ENCODE measurements at regions not wholly inside any gene's neighbourhood (a gene's known extent, or its start where the extent isn't known, plus 50 kb on each side); places are given as distances from the start of the nearest gene placed in this dataset.

- H3K9me3 ChIP-seq (ENCODE audit: low read length), result no peaks in the 10 kb centered on the region
- TF ChIP-seq CTCF (conservative IDR thresholded peaks at IDR 0.05; ENCODE audit: low read length), result no peak
- no peak for TF ChIP-seq EZH2phosphoT487 (IDR thresholded peaks at IDR 0.05; ENCODE audit: borderline replicate concordance, low read depth, low read length)
- no peak overlapping the region for H3K27ac ChIP-seq (ENCODE audit: low read depth, low read length, poor library complexity, severe bottlenecking)
- intact Hi-C loops (cut with micrococcal nuclease; ENCODE audit: unreplicated experiment), result no loop called here
- no peak for DNase-seq (ENCODE audit: low spot score)
- no peak overlapping the region for H2AFZ ChIP-seq (ENCODE audit: low read length)
- no peaks in the 10 kb centered on the region for H3K9me2 ChIP-seq (ENCODE audit: insufficient read depth, low read length)
- H3K4me1 ChIP-seq (ENCODE audit: insufficient read depth, low read length, poor library complexity, severe bottlenecking), result no peaks in the 10 kb centered on the region
- ChIA-PET CTCF (ENCODE audit: unreplicated experiment) (no interaction called here), POLR2A (no interaction called here)
- no peaks in the 10 kb centered on the region for H3K36me3 ChIP-seq (ENCODE audit: insufficient read depth, low read length)
- BruUV-seq (replicated peaks), result no TSS peak
- H3K79me2 ChIP-seq (ENCODE audit: insufficient read depth, low read depth, low read length), result no peaks in the 10 kb centered on the region
- H4K20me1 ChIP-seq (ENCODE audit: insufficient read depth, low read length), result no peaks in the 10 kb centered on the region
- no peak overlapping the region for H3K4me2 ChIP-seq (ENCODE audit: low read length)
- H3K4me3 ChIP-seq (ENCODE audit: low read depth, low read length, poor library complexity, severe bottlenecking), result no peak overlapping the region
Measured at GRCh38 chr5:82564963-82565362, 286.8 kb upstream of the RPS23 start.

GRCh38 chr5:82563745-82564144, 285.6 kb upstream of the RPS23 start:
- H3K4me3 ChIP-seq (ENCODE audit: low read depth, low read length, poor library complexity, severe bottlenecking), result no peak overlapping the region
- no peaks in the 10 kb centered on the region for H3K36me3 ChIP-seq (ENCODE audit: insufficient read depth, low read length)
- ChIA-PET CTCF (ENCODE audit: unreplicated experiment) (no interaction called here), POLR2A (no interaction called here)
- H3K79me2 ChIP-seq (ENCODE audit: insufficient read depth, low read depth, low read length), result no peaks in the 10 kb centered on the region
- H3K9me3 ChIP-seq (ENCODE audit: low read length), result no peaks in the 10 kb centered on the region
- H2AFZ ChIP-seq (ENCODE audit: low read length), result no peak overlapping the region
- intact Hi-C loops (cut with micrococcal nuclease; ENCODE audit: unreplicated experiment), result no loop called here
- no peak for DNase-seq (ENCODE audit: low spot score)
- H3K4me2 ChIP-seq (ENCODE audit: low read length), result no peak overlapping the region
- no peaks in the 10 kb centered on the region for H4K20me1 ChIP-seq (ENCODE audit: insufficient read depth, low read length)
- BruUV-seq (replicated peaks), result no TSS peak
- no peaks in the 10 kb centered on the region for H3K9me2 ChIP-seq (ENCODE audit: insufficient read depth, low read length)
- no peak overlapping the region for H3K27ac ChIP-seq (ENCODE audit: low read depth, low read length, poor library complexity, severe bottlenecking)
- no peaks in the 10 kb centered on the region for H3K4me1 ChIP-seq (ENCODE audit: insufficient read depth, low read length, poor library complexity, severe bottlenecking)
- TF ChIP-seq EZH2phosphoT487 (IDR thresholded peaks at IDR 0.05; ENCODE audit: borderline replicate concordance, low read depth, low read length), result no peak
- TF ChIP-seq CTCF (conservative IDR thresholded peaks at IDR 0.05; ENCODE audit: low read length), result no peak

GRCh38 chr5:82562696-82563240, 284.6 kb upstream of the RPS23 start:
- Histone ChIP-seq H3K36me3 (ENCODE audit: insufficient read depth, low read length) (no peaks in the 10 kb centered on the region), H2AFZ (ENCODE audit: low read length) (no peak overlapping the region), H3K4me3 (ENCODE audit: low read depth, low read length, poor library complexity, severe bottlenecking) (no peak overlapping the region), H4K20me1 (ENCODE audit: insufficient read depth, low read length) (no peaks in the 10 kb centered on the region), H3K27ac (ENCODE audit: low read depth, low read length, poor library complexity, severe bottlenecking) (no peak overlapping the region), H3K4me1 (ENCODE audit: insufficient read depth, low read length, poor library complexity, severe bottlenecking) (no peaks in the 10 kb centered on the region), H3K4me2 (ENCODE audit: low read length) (no peak overlapping the region), H3K9me3 (ENCODE audit: low read length) (no peaks in the 10 kb centered on the region), H3K9me2 (ENCODE audit: insufficient read depth, low read length) (no peaks in the 10 kb centered on the region), H3K79me2 (ENCODE audit: insufficient read depth, low read depth, low read length) (no peaks in the 10 kb centered on the region)
- intact Hi-C loops (cut with micrococcal nuclease; ENCODE audit: unreplicated experiment), result no loop called here
- POLR2A ChIA-PET, result interaction anchor here (0.5 kb wide), 1 partner anchor 861 kb away, joined by 3 read pairs; no protein-coding TSS in a partner anchor
- CTCF ChIA-PET (ENCODE audit: unreplicated experiment), result no interaction called here
- no TSS peak for BruUV-seq (replicated peaks)
- TF ChIP-seq CTCF (conservative IDR thresholded peaks at IDR 0.05; ENCODE audit: low read length), result no peak
- TF ChIP-seq EZH2phosphoT487 (IDR thresholded peaks at IDR 0.05; ENCODE audit: borderline replicate concordance, low read depth, low read length), result no peak
- no peak for DNase-seq (ENCODE audit: low spot score)
